GM23338 (cell line): ENCODE measurements at regions not wholly inside any gene's neighbourhood (a gene's known extent, or its start where the extent isn't known, plus 50 kb on each side); places are given as distances from the start of the nearest gene placed in this dataset.
A peak's percentile ranks its signal among the peaks of the same experiment; 100 is the strongest.

Source experiments
- ATAC-seq: fragments of 200-7000 bp; cut with Tn5 transposase; 3 replicates; pipeline ENCODE4 v1.9.1; 2020
- DNase-seq: peaks from one replicate; pipeline ENCODE4 v3.0.0-alpha.2; 2015; ENCODE audit warnings: low spot score
- H2AFZ ChIP-seq: fragments of 200-600 bp; sonication (generic); 2 replicates; pipeline ENCODE4 v1.8.0; 2016; ENCODE audit warnings: antibody characterized with exemption, mild to moderate bottlenecking, moderate library complexity
- H3F3A ChIP-seq: fragments of 200-600 bp; sonication (generic); replicated peaks from 2 replicates; pipeline ENCODE4 v1.8.0; 2017; ENCODE audit warnings: antibody characterized with exemption, mixed run types, low read depth
- H3K27ac ChIP-seq: fragments of 200-600 bp; sonication (generic); 2 replicates; pipeline ENCODE4 v1.6.1; 2016; ENCODE audit warnings: low read depth
- H3K27me3 ChIP-seq: fragments of 200-600 bp; sonication (generic); 2 replicates; pipeline ENCODE4 v1.8.0; 2016; ENCODE audit warnings: mild to moderate bottlenecking, mixed run types, moderate library complexity; ENCODE audit not compliant: insufficient read depth
- H3K36me3 ChIP-seq: fragments of 200-600 bp; sonication (generic); 2 replicates; pipeline ENCODE4 v1.8.0; 2016; ENCODE audit warnings: mild to moderate bottlenecking; ENCODE audit not compliant: insufficient read depth
- H3K4me1 ChIP-seq: fragments of 200-600 bp; sonication (generic); 2 replicates; pipeline ENCODE4 v1.8.0; 2016; ENCODE audit warnings: mild to moderate bottlenecking, moderate library complexity; ENCODE audit not compliant: insufficient read depth
- H3K4me2 ChIP-seq: fragments of 200-600 bp; sonication (generic); 2 replicates; pipeline ENCODE4 v1.7.1; 2017; ENCODE audit warnings: mixed run types
- H3K4me3 ChIP-seq: fragments of 200-600 bp; sonication (generic); 2 replicates; pipeline ENCODE4 v1.6.1; 2016; ENCODE audit warnings: mixed run types
- H3K79me2 ChIP-seq: fragments of 200-600 bp; sonication (generic); replicated peaks from 2 replicates; pipeline ENCODE4 v1.8.0; 2017; ENCODE audit warnings: mild to moderate bottlenecking; ENCODE audit not compliant: insufficient read depth
- H3K9me2 ChIP-seq: fragments of 200-600 bp; sonication (generic); 2 replicates; pipeline ENCODE4 v1.8.0; 2017; ENCODE audit not compliant: insufficient read depth
- H4K20me1 ChIP-seq: fragments of 200-600 bp; sonication (generic); replicated peaks from 2 replicates; pipeline ENCODE4 v1.8.0; 2017; ENCODE audit warnings: mild to moderate bottlenecking; ENCODE audit not compliant: insufficient read depth
- H3K27ac Mint-ChIP-seq: 2 replicates; pipeline ENCODE4 v1.8.0; 2020; ENCODE audit warnings: inconsistent platforms, mild to moderate bottlenecking, moderate library complexity, mixed read lengths
- H3K27me3 Mint-ChIP-seq: 3 replicates; pipeline ENCODE4 v1.8.0; 2022; ENCODE audit warnings: low read depth, mild to moderate bottlenecking, moderate library complexity, mixed read lengths, inconsistent platforms; ENCODE audit not compliant: insufficient read depth, poor library complexity
- H3K36me3 Mint-ChIP-seq: 3 replicates; pipeline ENCODE4 v1.8.0; 2021; ENCODE audit warnings: low read depth, mild to moderate bottlenecking, inconsistent platforms, moderate library complexity, mixed read lengths
- H3K4me1 Mint-ChIP-seq: 3 replicates; pipeline ENCODE4 v1.8.0; 2020; ENCODE audit warnings: mild to moderate bottlenecking, inconsistent platforms, mixed read lengths
- H3K4me3 Mint-ChIP-seq: 3 replicates; pipeline ENCODE4 v1.8.0; 2021; ENCODE audit warnings: moderate library complexity, mild to moderate bottlenecking, inconsistent platforms, mixed read lengths
- H3K9me3 Mint-ChIP-seq: 3 replicates; pipeline ENCODE4 v1.8.0; 2020; ENCODE audit warnings: moderate library complexity, mild to moderate bottlenecking, inconsistent platforms, mixed read lengths
- CREB1 ChIP-seq: fragments of 250-450 bp; sonication (Bioruptor Pico); IDR thresholded peaks from 2 replicates; pipeline ENCODE4 v1.5.0; 2020; ENCODE audit warnings: low read depth, mild to moderate bottlenecking, moderate library complexity
- CTCF ChIP-seq, 2 experiments: fragments of 200-600 bp in 1 of 2; sonication (generic) in 1 of 2; conservative IDR thresholded peaks; 2 replicates each; pipeline versions ENCODE4 v1.5.1 to v1.6.1; 2016 to 2017; ENCODE audit warnings: antibody characterized with exemption in 2 of 2, low read depth in 2 of 2, mild to moderate bottlenecking in 2 of 2, moderate library complexity in 1 of 2
- ETS1 ChIP-seq: IDR thresholded peaks from 2 replicates; pipeline ENCODE4 v1.6.1; 2016; ENCODE audit warnings: antibody characterized with exemption
- EZH2 ChIP-seq: fragments of 200-600 bp; sonication (generic); IDR thresholded peaks from one replicate; pipeline ENCODE4 v1.8.0; 2017; ENCODE audit warnings: antibody characterized with exemption, mild to moderate bottlenecking, low read depth; ENCODE audit not compliant: unreplicated experiment
- EZH2phosphoT487 ChIP-seq: fragments of 200-600 bp; sonication (generic); IDR thresholded peaks from one replicate; pipeline ENCODE4 v1.8.1; 2018; ENCODE audit warnings: antibody characterized with exemption; ENCODE audit not compliant: unreplicated experiment
- JUNB ChIP-seq: IDR thresholded peaks from one replicate; pipeline ENCODE4 v1.6.1; 2016; ENCODE audit warnings: antibody characterized with exemption; ENCODE audit not compliant: unreplicated experiment
- NANOG ChIP-seq: IDR thresholded peaks from 2 replicates; pipeline ENCODE4 v1.6.1; 2016; ENCODE audit warnings: antibody characterized with exemption, borderline replicate concordance
- POLR2AphosphoS5 ChIP-seq: IDR thresholded peaks from 2 replicates; pipeline ENCODE4 v1.6.1; 2016; ENCODE audit warnings: antibody characterized with exemption, low read depth
- REST ChIP-seq: IDR thresholded peaks from one replicate; pipeline ENCODE4 v1.6.1; 2018; ENCODE audit warnings: antibody characterized with exemption; ENCODE audit not compliant: unreplicated experiment
- STAT1 ChIP-seq: IDR thresholded peaks from one replicate; pipeline ENCODE4 v1.6.1; 2016; ENCODE audit warnings: antibody characterized with exemption; ENCODE audit not compliant: unreplicated experiment
- ZNF114 ChIP-seq: fragments of 250-450 bp; sonication (Bioruptor Pico); IDR thresholded peaks from 2 replicates; pipeline ENCODE4 v1.5.0; 2020; ENCODE audit warnings: mild to moderate bottlenecking, moderate library complexity
- ZNF331 ChIP-seq: fragments of 250-450 bp; sonication (Bioruptor Pico); IDR thresholded peaks from 2 replicates; pipeline ENCODE4 v1.5.0; 2020; ENCODE audit warnings: low read depth, mild to moderate bottlenecking, moderate library complexity
- ZNF462 ChIP-seq: fragments of 250-450 bp; sonication (Bioruptor Pico); IDR thresholded peaks from 2 replicates; pipeline ENCODE4 v1.5.0; 2020; ENCODE audit warnings: mild to moderate bottlenecking, moderate library complexity

GRCh38 chr2:139730197-139730596 lies 950.0 kb upstream of the NXPH2 start:
- Histone ChIP-seq H3K4me1 (peaks cover 26% of the 10 kb centered on the region), H3K4me3 (no peak overlapping the region), H4K20me1 (no peaks in the 10 kb centered on the region), H3K79me2 (no peaks in the 10 kb centered on the region), H3K36me3 (no peaks in the 10 kb centered on the region), H3K27me3 (no peaks in the 10 kb centered on the region), H3K4me2 (peak overlapping the region; percentile 7; the same call in 1 of the 2 replicates), H3K27ac (peak overlapping the region; percentile 52; the same call in 1 of the 2 replicates), H3F3A (no peaks in the 10 kb centered on the region), H2AFZ (peak overlapping the region; percentile 14; the same call in 1 of the 2 replicates), H3K9me2 (no peaks in the 10 kb centered on the region)
- H3K27me3 Mint-ChIP-seq, result peaks cover 4% of the 10 kb centered on the region
- H3K36me3 Mint-ChIP-seq, result peaks cover 13% of the 10 kb centered on the region; the same call in 2 of the 3 replicates
- peaks cover 7% of the 10 kb centered on the region; the same call in 2 of the 3 replicates for H3K9me3 Mint-ChIP-seq
- no peak for ATAC-seq
- peaks cover 19% of the 10 kb centered on the region for H3K4me1 Mint-ChIP-seq
- H3K27ac Mint-ChIP-seq, result peak overlapping the region; percentile 75
- H3K4me3 Mint-ChIP-seq, result no peak overlapping the region
- TF ChIP-seq STAT1, result no peak
- TF ChIP-seq EZH2phosphoT487, result no peak
- TF ChIP-seq CTCF (conservative IDR thresholded peaks at IDR 0.05; ENCODE audit: low read depth in 2 of 2), result no peak
- no peak for TF ChIP-seq CREB1 (CRISPR knock-in tag)
- TF ChIP-seq ZNF114 (CRISPR knock-in tag), result no peak
- no peak for TF ChIP-seq POLR2AphosphoS5
- no peak for TF ChIP-seq ZNF462 (CRISPR knock-in tag)
- no peak for TF ChIP-seq NANOG
- TF ChIP-seq EZH2, result no peak
- TF ChIP-seq JUNB, result no peak
- no peak for TF ChIP-seq ETS1
- TF ChIP-seq ZNF331 (CRISPR knock-in tag), result no peak
- TF ChIP-seq REST, result no peak
- DNase-seq, result no peak
